ENCODE measurements at regions not wholly inside any gene's neighbourhood (a gene's known extent, or its start where the extent isn't known, plus 50 kb on each side); places are given as distances from the start of the nearest gene placed in this dataset.

- no peak for DNase-seq (ENCODE audit: low spot score)
Measured at GRCh38 chr21:17981060-17981740, 162.0 kb upstream of the C21orf91 start.

GRCh38 chr21:17979763-17980162, 160.6 kb upstream of the C21orf91 start:
- DNase-seq (ENCODE audit: low spot score): no peak

- no peak for DNase-seq (ENCODE audit: low spot score)
Measured at GRCh38 chr21:17978895-17979294, 159.7 kb upstream of the C21orf91 start.

- DNase-seq (ENCODE audit: low spot score): no peak
Measured at GRCh38 chr21:17976691-17977090, 157.5 kb upstream of the C21orf91 start.

GRCh38 chr21:17976139-17976538, 157.0 kb upstream of the C21orf91 start:
- DNase-seq (ENCODE audit: low spot score): no peak

GRCh38 chr21:17967319-17967718, 148.2 kb upstream of the C21orf91 start:
- DNase-seq (ENCODE audit: low spot score): no peak

- DNase-seq (ENCODE audit: low spot score): no peak
Measured at GRCh38 chr21:17964716-17965115, 145.6 kb upstream of the C21orf91 start.

- DNase-seq (ENCODE audit: low spot score): no peak
Measured at GRCh38 chr21:17964199-17964598, 145.0 kb upstream of the C21orf91 start.

- no peak for DNase-seq (ENCODE audit: low spot score)
Measured at GRCh38 chr21:17950591-17950990, 131.4 kb upstream of the C21orf91 start.

- no peak for DNase-seq (ENCODE audit: low spot score)
Measured at GRCh38 chr21:17949421-17949820, 130.3 kb upstream of the C21orf91 start.

- DNase-seq (ENCODE audit: low spot score): no peak
Measured at GRCh38 chr21:17947531-17947930, 128.4 kb upstream of the C21orf91 start.

GRCh38 chr21:17931080-17931479, 111.9 kb upstream of the C21orf91 start:
- DNase-seq (ENCODE audit: low spot score): no peak

GRCh38 chr21:17930093-17930492, 110.9 kb upstream of the C21orf91 start:
- DNase-seq (ENCODE audit: low spot score): no peak

- DNase-seq (ENCODE audit: low spot score): no peak
Measured at GRCh38 chr21:17929510-17929909, 110.4 kb upstream of the C21orf91 start.

GRCh38 chr21:17925899-17926298, 106.7 kb upstream of the C21orf91 start:
- DNase-seq (ENCODE audit: low spot score): peak; percentile 32

GRCh38 chr21:17925000-17925610, 105.9 kb upstream of the C21orf91 start:
- DNase-seq (ENCODE audit: low spot score): peak; percentile 52

- no peak for DNase-seq (ENCODE audit: low spot score)
Measured at GRCh38 chr21:17921579-17922530, 102.7 kb upstream of the C21orf91 start.

GRCh38 chr21:17915976-17916375, 96.8 kb upstream of the C21orf91 start:
- DNase-seq (ENCODE audit: low spot score): no peak

GRCh38 chr21:17911628-17912027, 92.5 kb upstream of the C21orf91 start:
- DNase-seq (ENCODE audit: low spot score): no peak

- DNase-seq (ENCODE audit: low spot score): no peak
Measured at GRCh38 chr21:17903929-17904639, 84.9 kb upstream of the C21orf91 start.

GRCh38 chr21:17903029-17903806, 84.1 kb upstream of the C21orf91 start:
- peak; percentile 75 for DNase-seq (ENCODE audit: low spot score)
